Activated CD4-positive, alpha-beta T cell treated with anti-CD3 and anti-CD28 coated beads, Interleukin-2, amount 50 U/mL, for 48 hours (primary cell): ENCODE measurements at regions not wholly inside any gene's neighbourhood (a gene's known extent, or its start where the extent isn't known, plus 50 kb on each side); places are given as distances from the start of the nearest gene placed in this dataset.
"Not testable (repeated sequence)": the region's sequence is repeated elsewhere in the genome, so short reads cannot be mapped to it uniquely, and the experiment has no call there.

Experiments used
- DNase-seq, 2 experiments: peaks; one replicate each; pipeline ENCODE4 v3.0.0-alpha.2; 2020

DNA sequence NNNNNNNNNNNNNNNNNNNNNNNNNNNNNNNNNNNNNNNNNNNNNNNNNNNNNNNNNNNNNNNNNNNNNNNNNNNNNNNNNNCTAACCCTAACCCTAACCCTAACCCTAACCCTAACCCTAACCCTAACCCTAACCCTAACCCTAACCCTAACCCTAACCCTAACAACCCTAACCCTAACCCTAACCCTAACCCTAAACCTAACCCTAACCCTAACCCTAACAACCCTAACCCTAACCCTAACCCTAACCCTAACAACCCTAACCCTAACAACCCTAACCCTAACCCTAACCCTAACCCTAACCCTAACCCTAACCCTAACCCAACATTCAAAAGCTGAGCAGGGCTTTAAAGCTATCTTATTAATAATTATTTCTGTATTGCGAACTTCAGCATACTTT, 182.5 kb upstream of the FAM20C start:
- DNase-seq: not testable (repeated sequence)

DNA sequence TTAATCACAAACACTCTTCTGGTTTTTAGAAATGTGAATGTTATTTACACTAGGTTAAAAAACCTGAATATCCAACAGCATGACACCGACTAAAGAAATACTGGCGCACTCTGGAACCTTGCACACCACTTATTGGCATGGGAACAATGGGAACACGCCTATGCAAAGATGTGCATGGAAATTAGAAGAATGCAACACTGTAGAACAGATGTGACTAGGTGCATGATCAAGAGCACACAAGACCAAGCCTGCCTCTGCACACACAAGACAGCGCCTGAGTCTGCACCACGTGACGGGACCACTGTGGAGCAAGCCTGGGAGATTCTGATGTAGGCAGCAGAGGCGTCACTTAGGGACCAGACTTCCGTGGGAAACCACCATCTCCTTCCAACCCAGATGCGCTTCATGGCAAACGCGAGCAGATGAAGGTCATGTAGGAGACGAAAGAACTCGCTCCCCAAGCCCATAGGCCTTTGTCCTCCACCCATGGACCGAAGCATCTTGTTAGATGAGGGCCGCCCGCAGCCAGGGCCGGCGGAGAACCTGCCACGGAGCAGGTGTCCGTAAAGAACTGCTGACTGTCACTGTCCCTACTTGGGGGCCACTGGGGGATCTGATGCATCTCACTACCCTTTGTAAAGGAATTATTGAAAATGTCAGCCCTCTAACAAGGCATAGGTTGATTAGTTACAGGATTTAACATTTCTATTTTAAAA, 159.6 kb upstream of the FAM20C start:
- DNase-seq: not testable (repeated sequence)

DNA sequence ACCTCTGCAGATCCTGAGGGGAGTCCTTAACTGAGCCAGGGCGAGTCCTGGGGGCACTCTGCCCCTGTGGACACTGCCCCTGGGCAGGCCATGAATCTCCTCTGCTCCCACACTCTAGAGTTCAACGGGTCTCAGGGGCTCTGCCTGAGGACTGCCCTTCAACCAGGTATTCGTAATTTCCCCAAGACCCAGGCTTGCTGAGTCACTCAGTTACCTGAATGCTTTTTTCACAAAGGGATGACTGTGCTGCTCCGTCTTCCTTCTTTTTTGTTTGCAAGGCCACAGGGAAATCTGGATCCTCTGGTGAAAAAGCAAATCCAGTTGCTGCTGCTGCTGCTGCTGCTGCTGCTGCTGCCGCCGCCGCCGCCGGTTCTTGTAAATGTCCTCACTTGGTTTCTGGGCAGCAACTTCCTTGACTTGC, 157.2 kb upstream of the FAM20C start:
- DNase-seq: not testable (repeated sequence)

DNA sequence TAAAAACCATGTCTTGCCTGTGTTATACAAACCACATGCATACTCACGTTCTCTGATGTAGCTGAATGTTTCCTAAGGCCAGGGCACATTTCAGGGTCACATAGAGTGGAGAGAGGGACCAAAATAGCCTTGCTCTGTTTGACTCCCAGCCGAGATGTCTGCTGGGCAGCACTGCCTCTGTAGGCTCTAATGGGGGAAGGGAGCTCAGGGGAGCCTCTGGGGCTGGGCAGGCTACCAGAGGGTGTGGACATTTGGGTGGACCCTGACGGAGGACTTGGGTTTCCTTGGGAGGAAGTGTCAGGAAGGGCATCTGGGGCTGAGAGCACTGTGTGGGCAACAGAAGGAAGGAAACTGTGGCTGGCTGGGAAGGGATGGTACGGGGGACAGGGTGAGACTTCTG, 155.8 kb upstream of the FAM20C start:
- DNase-seq: not testable (repeated sequence)

DNA sequence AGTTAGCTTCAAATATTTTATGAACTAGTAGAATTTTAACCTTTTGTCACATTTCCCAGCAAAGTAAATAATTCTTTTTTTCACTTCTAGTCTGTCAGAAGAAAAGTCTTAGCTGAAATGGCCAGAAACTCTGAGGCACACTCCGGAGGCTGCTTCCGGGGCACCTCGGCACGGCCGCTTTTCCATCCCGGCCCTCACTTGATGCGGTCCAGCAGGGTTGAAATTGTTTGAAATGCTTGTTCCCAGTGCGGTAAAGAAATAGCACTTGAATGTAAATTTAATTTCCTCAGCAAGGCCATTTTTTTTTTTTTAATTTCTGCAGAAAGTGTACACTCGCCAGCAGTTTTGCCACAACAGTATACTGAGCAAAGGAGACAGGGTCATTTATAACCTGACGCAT, 154.7 kb upstream of the FAM20C start:
- DNase-seq: not testable (repeated sequence)

DNA sequence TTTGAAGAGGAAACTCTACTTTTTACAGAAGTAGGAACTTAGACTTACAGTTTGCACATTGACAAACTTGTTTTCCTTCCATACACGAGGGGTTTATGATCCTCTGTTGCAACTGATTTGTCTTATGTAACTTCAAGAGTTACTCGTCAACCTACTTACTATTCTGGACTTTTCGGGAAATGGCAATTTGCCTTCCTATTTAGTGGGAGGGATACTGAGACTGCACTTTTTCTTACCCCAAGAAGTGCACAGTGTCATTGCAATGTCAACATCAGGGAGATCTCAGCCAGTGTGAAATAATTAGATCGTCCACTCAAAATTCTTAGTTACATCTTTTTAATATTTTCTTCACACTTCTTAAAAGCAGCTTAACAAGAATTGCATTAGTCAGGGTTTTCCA, 153.9 kb upstream of the FAM20C start:
- not testable (repeated sequence) for DNase-seq

DNA sequence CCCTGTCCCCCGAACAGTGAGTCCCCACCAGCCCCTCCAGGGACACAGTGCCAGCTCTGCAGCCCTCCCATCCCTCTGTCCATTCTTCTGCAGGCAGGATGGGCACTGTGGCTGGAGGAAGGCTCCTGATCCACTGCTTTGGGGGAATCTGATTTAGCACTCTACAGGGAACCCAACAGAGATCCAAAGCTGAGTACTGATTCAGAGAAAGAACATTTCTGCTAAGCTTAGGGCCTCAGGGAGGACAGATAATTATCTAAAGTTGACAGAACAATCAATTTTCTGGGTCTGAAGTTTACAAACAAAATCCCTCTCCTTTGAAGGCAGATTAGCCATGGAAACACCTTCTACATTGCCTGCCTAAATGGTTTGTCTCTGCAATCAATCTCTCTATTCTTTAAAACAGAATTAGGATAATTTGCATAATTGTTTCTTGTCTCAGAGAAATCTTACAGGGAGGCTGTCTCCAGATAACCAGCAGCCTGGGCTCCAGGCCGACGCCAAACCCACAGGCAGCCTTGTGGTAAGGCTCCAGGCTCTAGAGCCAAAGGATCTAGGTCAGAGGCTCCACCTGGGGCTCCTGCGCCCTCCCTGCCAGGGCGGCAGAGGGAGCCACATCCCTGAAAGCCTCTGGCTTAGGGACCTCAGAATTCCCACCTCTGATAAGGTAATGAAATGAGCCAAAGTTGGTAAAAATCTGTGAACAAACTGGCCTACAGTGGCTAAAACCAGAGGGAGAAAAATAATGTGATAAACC, 152.2 kb upstream of the FAM20C start:
- not testable (repeated sequence) for DNase-seq

DNA sequence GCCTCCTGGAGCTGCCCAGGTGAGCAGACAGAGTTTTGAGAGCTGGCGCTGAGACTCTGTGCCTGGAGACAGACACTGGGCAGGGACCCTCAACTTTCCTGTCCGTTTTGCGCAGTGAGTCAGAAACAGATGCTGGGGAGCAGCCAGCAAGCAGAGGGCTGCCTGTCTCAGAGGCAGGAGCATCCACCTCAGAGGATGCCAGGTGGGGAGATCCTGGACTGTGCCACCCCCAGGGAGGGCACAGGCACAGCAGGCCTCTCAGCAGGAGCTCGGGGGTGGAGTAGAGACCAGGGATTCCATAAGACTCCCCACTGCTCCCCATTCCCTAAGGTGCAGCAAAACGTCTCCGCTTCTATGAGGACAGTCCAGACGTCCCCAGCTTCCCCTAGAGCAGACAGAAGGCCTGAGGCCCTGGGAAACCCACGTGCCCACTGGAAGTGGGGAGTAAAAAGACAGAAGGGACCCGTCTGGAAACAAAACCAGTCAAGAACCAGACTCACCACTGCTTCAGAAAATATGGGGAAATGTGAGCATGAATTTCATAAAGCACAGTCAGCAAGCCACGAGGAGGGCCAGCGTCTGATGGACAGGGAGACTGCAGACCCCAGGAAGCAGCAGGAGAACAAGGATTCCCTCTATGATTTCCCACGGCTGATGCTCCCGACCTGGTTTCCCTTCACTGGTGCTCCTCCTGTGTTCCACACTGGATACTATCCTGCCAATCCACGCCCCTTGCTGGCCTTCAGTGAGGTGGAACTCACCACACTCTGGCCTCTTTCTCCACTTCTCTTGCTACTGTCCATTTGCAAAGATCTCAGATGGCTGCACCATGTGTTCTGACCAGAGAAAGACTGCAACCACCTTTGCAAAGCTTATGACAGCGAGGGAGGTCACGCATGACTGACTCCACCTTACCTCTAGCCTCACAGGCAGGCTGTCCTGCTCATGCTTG, 151.3 kb upstream of the FAM20C start:
- no peak for DNase-seq

DNA sequence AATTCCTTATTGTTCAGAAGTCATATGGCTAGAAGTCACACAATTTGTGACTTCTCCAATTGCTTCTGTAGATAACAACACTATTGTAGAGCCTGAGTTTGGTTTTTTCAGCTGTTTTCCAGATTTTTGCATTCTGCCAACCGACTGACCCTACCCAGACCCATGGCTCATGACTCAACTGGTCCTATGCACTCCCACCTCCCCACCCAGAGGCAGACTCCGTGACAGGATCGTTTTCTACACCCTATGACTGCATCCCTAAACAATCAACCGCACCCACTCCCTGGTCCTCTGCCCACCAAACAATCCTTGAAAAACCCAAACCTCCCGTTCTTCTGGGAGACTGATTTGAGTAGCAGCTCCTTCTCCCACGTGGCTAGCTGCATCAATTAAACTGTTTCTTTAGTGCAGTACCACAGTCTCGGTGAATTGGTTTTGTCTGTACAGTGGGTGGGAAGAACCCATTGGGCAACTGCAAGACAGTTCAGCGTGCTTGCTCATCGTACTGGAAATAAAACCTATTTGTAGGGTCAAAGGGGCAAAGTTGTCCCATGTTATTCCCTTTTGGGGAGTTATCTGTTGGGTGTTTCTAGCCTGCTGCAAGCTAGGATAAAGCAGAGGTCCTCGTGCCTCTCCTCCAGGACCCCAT, 150.3 kb upstream of the FAM20C start:
- DNase-seq: no peak

DNA sequence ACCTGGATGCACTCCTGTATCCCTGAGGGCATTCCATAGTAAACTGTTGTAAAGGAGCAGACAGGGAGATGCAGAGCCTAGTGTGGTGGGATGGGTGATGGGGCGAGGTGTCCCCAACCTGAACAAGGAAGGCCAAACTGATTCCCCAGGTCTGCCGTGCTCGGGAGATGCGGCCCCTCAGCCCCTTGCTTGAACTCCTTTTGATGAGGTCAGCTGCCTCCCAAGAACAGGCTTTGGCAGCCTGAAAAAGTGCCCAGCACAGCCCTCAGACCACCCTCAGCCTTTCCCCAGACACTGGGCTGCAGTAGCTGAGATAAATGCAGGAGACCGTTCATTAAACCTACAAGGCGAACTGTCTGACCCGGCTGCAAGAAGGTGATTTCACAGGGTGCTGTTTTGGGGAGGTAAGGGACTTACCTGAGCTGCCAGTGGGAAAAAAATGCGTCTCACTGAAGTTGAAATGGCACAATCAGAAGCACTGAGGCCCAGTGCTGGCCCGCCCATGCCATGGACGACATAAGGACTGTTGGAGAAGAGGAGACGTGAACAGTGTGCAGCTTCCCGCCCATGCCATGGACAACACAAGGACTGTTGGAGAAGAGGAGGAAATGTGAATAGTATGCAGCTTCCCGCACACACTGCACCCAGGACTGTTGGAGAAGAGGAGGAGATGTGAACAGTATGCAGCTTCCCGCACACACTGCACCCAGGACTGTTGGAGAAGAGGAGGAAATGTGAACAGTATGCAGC, 148.4 kb upstream of the FAM20C start:
- no peak for DNase-seq

DNA sequence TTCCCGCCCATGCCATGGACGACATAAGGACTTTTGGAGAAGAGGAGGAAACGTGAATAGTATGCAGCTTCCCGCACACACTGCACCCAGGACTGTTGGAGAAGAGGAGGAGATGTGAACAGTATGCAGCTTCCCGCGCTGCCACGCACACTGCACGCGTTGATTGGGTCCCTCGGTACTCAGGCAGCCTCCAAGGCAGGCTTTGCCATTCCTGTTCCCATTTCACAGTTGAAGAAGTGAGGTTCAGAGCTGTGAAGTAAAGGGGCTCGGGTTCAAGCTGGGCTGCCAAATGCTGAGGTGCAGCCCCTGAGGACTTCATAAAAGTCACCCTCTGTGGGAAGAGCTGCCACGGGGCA, 147.9 kb upstream of the FAM20C start:
- DNase-seq: no peak

DNA sequence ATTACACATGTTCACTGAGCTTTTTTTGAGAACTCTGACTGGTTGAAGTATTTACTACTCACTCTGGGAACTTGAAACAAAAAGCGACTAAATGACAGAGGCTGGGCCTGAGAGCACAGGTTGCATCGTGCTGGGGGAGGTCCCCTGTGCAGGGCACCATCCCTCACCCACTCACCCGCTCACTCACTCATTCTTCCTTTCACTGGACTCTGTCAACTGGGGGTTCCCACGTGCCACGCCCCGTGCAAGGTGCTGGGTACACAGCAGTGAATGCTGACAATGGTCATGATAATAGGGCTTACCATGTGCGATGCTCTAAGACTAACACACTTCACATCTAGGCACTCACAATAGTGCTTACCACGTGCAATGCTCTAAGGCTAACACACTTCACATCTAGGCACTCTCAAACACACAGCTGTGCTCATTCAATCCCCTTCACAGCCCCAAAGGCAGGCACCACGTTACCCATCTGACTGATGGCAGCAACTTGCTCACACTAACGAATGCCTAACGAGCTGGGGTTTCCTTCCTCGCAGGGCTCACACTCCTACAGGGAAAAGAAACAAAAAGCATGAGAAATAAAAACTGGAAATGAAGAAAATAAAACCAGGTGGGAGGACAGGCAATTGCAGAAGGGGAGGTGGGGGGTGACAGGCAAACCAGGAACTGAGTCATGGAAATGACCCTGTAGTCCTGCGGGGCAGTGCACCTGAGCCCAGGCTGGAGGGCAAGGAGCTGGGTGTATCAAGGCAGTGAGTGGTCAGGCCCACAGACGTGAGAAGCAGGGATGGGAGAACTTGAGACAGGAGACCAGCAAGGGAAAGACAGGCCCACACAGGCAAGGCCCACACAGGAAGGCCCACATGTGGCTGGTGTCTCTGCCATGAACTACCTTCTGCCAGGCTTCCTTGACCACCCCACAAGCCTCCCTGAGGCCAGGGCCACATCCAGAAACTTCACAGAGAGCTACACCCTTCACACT, 147.0 kb upstream of the FAM20C start:
- DNase-seq: no peak

DNA sequence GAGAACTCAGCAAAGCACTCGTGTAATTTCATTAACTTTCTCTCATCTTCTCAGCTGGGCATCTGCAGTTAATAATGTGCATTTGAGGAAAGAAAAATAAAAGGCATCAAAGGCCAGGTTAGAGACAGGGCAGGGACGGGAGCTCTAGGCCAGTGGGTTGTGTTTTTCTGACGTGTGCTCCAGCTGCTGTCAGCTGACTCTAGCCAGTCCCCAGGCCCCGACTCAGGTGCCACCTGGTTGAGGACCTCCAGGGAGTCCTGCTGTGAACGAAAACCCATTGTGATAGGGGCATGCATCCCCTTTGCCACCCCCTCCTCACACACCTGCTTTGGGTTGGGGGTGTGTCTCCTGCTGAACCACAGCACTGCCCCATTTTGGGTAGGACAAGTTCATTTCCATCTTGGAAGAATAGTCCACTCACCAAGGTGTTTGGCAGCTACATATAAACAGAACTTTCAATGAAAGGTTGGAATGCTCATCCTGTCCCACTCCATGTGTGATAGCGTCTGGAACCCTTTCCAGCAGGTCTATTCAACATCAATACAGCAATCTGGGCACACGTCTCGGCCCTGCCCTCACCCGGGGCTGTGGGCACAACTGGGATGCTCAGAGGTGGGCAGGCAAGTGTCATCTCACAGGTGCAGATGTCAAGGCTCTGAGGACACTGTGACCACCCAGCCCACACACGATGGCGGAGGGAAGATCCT, 146.1 kb upstream of the FAM20C start:
- no peak for DNase-seq

DNA sequence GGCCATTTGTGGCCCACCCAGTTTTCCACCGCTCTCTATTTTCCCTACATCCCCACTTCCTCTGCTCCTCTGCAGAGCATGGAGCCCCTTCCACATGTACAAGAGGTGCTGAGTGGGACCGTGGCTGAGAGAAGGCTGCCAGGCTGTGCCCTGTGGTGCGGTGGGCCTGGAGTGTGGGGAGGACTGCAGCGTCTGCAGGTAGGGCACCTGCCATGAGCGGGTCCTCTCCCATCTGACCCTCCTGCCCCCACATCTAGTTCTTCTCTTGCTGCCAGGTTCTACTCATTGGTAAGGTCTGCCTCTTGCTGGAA, 145.6 kb upstream of the FAM20C start:
- no peak for DNase-seq

DNA sequence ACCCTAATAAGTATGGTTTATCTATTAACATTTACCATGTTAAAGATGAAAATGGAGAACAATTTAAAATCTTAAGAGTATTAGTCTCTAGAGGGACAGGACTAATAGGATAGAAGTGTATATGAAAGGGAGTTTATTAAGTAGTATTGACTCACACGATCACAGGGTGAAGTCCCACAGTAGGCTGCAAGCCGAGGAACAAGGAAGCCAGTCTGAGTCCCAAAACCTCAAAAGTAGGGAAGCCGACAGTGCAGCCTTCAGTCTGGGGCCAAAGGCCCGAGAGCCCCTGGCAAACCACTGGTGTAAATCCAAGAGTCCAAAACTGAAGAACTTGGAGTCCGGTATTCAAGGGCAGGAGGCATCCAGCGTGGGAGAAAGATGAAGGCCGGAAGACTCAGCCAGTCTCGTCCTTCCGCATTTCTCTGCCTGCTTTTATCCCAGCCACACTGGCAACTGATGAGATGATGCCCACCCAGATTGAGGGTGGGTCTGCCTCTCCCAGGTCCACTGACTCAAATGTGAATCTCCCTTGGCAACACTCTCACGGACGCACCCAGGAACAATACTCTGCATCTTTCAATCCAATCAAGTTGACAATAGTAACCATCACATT, 140.8 kb upstream of the FAM20C start:
- no peak for DNase-seq

DNA sequence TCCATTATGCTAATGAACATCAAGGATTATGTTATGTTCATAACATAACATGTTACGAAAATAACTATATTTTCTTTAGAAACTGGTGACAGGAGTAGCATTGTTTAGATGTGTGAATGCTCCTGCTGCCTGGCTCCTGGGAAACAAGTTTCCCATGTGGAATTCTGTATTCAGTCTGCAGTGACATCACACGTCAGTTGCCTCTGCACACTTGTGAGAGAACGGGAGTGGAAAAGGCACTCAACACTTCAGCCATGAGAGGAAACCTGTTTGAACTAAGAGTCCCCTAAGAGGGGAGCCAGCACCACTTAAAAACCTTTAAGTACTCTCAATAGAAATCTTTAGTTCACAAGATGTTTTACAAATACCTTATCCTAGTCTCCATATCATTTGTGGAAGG, 140.3 kb upstream of the FAM20C start:
- DNase-seq: no peak

DNA sequence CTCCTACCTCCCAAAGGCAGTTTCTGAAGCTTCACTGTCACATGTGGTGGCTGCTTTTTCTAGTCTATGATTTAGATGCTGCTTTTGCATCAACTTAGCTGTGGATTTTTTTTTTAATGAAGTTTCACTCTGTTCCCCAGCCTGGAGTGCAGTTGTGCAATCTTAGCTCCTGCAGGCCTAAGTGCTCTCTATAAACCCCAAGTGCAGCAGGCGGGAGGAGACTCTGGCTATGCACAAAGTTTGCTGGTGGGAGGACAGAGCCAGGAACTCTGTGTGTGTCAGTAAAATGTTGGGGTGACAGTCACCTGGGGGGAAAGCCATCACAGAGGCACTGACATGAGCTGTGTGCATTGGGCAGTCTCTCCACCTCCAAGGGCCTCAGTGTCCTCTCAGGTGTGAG, 138.8 kb upstream of the FAM20C start:
- DNase-seq: no peak

DNA sequence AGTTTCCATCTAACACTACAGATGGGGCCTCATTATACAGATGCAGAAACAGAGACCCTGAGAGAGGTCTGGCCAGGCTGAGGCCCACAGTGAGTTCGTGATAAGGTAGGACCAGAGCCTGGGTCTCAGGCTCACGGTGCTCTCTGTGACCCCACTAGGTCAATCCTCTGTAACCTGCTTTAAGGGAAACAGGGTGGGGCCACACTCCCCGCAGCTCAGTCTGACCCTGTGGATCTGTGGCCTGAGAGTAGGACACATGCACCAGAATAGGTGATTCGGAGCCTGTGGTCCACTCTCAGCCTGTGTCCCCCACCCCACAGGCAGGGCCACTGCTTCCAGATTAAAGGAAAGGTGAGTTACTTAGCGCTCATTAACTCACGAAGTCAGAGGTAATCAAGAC, 137.8 kb upstream of the FAM20C start:
- no peak for DNase-seq

DNA sequence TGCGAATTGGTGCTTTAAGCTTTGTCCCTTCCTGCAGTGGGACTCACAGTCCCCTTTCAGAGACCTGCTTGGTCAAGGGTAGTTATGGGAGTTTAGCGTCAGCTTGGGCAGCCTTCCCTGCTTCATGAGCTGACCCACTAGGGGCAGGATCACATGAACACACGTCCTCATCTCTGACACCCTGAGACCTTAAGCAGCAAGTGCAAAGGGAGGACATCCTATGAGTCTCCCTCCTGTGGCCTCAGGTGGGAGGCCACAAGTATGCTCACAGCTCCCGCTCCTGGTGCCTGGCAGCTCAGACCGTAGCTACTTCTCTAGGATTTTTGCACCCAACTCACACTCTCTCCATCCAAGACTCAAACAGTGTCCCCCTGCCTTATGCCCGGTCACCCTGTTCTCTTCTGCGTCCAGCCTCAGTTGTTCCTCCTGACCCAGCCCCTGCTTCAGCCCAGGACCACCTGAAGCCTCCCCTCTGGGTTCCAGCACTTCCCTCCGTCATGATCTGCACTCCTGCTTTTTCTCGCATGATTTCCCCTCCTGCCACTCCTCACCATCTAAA, 136.6 kb upstream of the FAM20C start:
- no peak for DNase-seq
